ENCODE measurements at regions not wholly inside any gene's neighbourhood (a gene's known extent, or its start where the extent isn't known, plus 50 kb on each side); places are given as distances from the start of the nearest gene placed in this dataset.
"Not testable (repeated sequence)": the region's sequence is repeated elsewhere in the genome, so short reads cannot be mapped to it uniquely, and the experiment has no call there.

DNA sequence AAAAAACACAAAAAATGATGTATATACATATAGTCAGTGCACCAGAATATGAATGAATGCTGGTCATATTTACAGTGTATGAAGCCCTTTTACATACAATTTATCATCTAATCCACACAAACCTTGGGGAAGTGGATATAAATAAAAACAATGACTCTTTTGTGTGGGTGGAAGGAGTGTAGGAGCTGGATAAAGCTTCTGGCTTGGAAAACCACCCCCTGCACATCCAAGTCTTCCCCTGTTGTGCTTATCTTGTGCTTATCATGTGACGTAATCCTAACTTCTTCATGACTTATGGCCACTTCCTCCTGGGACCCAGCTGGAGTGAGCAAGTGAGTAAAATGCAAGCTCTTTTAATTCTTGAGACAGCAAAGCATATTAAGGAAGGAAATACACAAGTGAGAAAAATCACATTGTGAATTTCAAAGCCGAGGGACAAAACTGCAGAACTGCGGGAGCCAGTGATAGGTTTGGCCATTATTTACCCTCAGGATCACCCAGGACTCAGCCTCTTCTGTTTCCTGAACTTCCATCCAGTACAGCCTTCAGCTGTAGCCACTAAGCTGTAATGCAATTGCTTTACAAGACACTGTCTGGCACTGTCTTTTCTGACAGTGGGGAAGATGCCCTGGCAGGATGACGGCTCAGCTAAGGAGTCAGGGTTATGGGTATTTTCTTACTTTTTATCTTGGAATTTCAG lies 104.0 kb upstream of the PPM1J start:
- DNase-seq (ENCODE audit: low read depth, low spot score) = no peak

DNA sequence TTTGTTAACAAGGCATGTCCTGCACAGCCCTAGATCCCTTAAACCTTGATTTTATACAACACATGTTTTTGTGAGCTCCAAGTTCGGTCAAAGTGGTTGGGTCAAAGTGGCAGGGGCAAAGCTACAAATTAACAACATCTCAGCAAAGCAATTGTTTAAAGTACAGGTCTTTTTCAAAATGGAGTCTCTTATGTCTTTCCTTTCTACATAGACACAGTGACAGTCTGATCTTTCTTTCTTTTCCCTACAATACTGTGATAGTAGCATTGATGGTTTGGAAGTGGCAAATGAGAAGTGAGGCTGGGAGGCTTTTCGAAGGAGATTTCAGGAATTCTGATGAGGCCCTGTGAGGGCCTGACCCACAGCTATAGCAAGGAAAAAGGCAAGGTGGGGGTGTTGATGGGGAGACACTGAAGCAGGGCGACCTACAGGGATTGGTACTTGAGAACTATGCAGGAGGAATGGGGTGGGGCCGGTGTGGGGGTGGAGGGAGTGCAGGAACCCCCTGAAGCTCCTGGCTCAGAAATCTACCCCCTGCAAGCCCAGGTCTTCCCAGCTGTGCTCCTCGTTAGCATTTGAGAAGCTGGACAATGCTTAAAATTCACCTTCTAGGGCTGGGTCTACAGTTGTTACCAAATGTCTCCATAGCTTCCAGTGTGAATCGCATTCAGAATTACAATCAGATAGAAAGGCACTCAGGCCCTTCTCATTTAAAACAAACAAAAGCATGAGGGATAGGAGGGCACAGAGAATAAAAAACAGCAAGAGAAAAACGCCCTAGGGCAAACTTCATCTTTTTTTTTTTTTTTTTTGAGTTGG lies 102.6 kb upstream of the PPM1J start:
- DNase-seq (ENCODE audit: low read depth, low spot score) = no peak

DNA sequence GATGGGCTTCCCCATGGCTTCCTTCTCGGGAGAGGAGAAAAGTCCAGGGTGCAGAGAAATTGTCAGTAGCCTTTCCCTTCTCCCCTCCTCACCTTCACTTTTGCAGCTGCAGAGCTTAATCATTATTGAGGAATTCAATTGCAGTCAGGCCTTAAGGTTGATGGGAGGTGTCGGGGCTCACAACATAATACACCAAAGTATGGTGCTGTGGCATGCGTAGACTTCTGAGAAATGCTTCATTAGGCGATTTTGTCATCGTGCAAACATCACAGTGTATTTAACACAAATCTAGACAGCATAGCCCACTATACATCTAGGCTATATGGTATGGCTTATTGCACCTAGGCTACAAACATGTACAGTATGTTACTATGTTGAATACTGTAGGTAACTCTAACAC lies 100.2 kb upstream of the PPM1J start:
- no peak for DNase-seq (ENCODE audit: low read depth, low spot score)

DNA sequence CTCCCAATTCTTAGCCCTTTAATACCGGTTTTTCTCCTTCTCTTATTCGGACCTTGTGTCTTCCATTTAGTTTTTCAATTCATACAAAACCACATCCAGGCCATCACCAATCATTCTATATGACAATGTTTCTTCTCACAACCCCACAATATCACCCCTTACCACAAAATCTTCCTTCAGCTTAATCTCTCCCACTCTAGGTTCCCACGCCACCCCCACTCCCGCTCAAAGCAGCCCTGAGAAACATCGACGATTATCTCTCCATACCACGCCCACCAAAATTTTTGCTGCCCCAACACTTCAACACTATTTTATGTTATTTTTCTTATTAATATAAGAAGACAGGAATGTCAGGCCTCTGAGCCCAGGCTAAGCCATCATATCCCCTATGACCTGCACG lies 99.5 kb upstream of the PPM1J start:
- not testable (repeated sequence) for DNase-seq (ENCODE audit: low read depth, low spot score)

DNA sequence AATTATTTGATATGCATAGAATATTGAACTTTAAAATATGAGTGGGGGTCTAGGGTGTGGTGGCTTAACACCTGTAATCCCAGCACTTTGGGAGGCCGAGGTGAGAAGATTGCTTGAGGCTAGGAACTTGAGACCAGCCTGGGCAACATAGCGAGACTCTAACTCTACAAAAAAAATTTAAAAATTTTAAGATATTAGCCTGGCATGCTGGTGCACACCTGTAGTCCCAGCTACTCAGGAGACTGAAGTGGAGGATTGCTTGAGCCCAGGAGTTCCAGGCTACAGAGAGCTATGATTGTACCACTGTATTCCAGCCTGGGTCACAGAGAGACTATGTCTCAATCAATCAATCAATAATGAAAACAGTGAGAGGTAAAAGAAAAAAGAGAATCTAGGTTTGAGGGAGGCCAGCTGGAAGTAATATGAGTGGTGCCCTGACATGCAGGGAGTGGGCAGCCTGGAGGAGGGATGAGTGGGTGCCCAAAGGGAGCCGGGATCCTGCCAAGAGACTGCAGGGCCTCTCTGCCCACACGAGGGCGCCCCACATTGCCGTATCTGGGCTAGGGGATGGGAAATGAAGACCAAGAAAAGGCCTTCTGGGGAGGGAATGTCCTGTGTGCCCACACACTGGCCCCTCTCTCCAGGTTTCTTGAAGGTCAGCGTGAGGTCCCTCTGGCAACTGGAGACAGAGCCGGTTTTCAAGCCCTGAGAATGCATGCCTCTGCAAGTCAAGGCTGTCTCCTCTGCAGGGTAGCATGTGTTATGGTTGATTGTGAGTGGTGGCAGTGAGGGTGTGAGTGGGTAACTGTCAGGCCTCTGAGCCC lies 93.9 kb upstream of the PPM1J start:
- peak; percentile 11 for DNase-seq (ENCODE audit: low read depth, low spot score)

DNA sequence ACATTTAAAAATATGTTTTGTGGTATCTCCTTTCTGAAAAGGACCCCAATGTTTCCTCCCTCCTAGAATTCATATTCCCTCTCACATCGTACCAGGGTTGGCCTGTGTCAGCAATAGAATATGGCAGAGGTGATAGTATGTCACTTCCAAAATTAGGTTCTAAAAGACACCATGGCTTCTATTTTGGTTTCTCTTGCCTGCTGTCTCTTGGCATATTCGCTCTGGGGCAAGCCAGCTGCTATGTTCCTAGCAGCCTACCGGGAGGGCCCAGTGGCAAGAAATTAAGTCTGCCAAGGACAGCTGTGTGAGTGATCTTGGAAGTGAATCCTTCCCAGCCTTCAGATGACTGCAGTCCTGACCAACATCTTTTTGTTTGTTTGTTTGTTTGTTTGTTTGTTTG lies 92.9 kb upstream of the PPM1J start:
- DNase-seq (ENCODE audit: low read depth, low spot score) = no peak

DNA sequence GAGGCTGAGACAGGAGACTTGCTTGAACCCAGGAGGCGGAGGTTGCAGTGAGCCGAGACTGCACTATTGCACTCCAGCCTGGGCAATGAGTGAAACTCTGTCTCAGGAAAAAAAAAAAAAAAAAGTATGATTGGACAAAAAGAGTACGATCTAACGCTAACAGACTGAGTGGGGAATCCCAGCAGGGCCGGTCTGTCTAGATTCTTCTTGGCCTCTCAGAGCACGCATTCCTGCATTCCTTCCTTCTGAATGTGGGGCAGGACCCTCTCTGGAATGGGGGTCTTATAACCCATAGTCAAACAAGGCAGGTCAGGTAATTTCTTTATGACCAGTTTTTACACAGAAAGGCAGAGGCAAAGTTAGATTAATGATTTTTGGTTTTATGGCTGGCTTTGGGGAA lies 92.0 kb upstream of the PPM1J start:
- DNase-seq (ENCODE audit: low read depth, low spot score) = no peak

DNA sequence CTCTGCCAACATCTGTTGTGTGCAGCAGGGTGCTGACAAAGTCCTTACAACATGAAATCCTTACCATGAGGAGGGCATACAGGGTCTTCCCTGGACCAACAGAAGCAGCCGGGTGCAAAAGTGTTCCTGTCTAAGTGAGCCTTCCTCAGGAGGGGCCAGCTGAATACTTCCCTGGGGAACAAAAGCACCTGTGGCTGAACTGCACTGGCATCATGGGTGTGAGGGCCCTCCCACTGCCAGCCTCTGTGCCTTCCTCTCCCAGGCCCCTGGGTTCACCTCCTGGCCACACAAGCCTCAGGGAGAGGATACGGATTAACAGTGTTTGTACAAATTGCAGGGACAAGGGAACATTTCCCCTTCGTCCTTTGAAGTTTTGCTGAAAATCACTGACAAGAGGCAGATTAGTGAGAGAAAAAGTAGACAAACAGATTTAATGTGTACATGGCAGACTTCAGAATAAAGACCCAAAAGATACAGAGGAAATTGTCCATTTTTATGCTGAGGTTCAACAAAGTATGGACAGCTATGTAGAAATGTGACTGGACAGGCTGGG lies 91.0 kb upstream of the PPM1J start:
- no peak for DNase-seq (ENCODE audit: low read depth, low spot score)

DNA sequence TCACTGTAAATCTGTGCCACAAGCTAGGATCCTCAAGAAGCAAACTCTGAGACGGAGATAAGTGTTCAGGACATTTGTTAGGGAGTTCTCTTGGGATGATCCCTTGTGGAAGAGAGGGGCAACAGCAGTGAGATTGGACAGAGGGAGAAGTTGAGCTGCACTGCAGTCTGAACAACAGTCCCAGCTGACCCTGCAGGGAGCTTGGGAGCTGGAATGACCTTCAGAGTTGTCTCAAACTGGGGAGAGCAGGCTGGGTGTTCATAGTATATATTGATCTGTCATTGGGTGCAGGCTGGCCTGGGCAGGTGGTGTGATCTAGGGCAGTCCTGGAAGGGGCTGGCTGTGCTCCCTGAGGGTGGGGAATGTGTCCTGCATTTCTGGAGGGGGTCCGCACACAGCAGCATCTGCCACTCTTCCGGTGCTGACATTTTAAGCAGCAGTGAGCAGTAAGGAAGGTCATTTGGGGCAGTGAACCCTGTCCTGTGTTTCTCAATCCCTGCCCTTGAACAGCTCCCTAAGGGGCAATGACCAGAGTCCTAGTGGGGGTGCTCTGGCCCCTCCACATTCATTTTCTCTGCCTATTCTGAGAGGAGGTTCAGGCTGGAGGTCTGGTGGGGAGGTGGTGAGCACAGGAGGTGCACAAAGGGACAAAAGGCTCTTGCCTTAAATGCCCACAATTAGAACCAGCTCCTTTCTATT lies 90.2 kb upstream of the PPM1J start:
- no peak for DNase-seq (ENCODE audit: low read depth, low spot score)

DNA sequence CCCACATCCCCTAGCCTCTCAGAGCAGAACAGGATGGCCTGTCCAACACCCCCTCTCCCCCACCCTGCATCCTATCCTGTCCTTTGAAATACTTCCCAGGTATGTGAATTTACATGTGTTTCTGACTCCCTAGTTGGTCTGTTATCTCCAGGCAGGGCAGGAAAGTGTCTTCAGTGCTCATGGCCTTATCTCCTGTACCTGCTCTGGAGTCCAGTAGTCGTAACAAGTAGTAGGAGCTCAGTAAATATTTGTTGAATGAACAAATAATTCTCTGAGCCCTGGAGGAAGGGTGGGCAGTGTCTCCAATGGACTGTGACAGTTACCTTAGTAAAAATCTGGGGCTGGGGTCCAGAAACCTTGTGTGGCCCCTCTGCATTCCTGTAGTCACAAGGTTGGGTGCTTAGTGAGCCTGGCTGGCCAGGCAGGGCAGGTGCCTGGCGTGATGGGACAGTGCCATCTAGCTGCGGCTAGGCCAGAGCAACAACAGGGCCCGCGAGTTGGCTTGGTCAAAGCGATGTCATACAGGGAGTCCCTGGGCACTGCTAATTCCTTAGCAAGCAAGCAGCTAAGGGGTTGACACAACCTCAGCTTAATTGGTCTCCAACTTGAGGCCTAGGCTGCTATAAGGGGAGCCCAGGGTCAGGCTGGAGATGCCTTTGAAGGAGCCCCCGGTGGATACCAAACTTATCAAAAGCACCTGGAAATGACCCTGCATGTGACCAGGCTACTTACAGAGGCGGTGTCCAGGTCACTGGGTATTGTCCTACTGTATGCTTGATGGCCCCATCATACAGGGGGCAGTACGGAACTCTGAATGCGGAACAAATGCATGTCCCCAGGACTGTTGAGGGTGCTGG lies 89.0 kb upstream of the PPM1J start:
- peak; percentile 17 for DNase-seq (ENCODE audit: low read depth, low spot score)

DNA sequence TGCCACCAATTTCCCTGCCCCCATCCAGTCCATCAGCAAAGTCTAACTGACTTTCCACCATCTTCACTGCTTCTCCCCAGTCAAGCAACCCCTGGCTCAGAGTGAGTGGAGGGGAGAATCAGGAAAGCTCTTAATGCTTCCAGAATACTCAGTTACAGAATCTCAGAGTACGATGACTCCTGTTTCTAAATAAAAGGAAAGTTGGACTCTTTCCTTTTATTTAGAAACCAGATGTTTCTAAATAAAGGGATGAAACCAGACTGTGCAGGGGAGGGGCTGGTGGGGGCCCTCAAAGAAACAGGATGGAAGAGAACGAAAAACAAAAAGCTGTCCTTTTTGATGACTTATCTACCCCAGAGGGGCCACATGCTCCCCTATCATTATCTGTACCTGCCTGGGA lies 85.2 kb upstream of the PPM1J start:
- DNase-seq (ENCODE audit: low read depth, low spot score) = no peak

DNA sequence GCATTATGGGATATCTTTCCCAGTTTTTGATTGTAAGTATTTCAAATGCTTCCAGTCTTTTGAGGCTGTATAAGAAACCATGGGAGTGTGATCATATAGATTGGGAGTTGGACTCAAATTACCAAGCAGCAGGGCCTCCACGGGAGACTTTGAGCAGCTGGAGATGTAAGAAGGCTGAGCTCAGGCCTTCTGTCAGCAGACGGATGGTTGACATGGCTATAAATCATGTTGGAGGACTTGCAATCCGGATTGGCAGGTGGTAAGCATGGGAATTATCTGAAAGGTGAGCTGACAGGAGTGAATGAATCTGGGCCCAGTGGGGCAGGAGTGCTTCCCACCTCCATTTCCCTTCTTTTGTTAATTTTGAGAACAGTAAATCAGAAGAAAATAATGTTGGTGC lies 83.2 kb upstream of the PPM1J start:
- no peak for DNase-seq (ENCODE audit: low read depth, low spot score)

DNA sequence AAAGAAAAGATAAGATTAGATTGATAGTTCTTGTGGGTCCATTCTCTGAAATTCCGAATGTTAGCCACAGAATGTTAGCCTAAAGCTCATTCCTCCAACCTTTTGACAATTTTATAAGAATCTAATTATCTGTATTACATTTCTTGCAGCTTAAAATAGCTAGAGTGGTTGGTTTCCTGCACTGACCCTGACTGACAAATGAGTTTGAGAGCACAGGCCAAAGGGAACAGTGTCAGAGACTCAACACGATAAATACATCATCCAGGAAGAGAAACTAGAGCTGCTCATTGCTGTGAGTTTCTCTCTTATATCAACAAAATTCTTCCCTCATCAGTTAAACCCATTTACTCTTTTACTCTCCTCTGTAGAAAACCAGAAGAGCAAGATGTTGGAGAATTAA lies 82.1 kb upstream of the PPM1J start:
- DNase-seq (ENCODE audit: low read depth, low spot score) = no peak

DNA sequence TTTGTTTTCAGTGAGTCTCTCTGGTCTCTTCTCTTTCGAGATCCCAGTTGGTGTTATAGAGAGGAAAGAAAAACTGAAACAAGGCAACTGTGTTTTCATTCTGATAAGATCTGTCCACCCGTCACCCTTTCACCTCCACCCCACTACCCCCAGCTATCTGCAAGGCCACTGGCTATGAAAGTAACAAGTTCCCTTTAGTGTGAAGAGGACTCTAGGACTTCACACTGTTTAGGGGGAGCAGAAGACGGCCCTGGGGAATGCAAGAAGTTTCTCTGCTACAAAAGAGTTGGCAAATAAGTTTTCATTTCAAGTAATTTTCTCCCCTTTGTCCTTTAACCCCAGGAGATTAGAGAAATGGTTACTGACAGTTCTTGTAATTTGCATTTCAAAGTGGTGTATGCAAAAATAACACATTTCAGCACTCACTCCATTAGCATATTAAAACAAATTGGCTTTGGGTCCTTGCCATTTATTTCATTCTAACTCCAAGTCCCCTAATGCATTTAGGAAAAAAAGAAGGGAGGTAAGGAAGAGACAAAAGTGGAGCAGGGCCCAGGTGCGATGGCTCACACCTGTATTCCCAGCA lies 79.6 kb upstream of the PPM1J start:
- no peak for DNase-seq (ENCODE audit: low read depth, low spot score)

DNA sequence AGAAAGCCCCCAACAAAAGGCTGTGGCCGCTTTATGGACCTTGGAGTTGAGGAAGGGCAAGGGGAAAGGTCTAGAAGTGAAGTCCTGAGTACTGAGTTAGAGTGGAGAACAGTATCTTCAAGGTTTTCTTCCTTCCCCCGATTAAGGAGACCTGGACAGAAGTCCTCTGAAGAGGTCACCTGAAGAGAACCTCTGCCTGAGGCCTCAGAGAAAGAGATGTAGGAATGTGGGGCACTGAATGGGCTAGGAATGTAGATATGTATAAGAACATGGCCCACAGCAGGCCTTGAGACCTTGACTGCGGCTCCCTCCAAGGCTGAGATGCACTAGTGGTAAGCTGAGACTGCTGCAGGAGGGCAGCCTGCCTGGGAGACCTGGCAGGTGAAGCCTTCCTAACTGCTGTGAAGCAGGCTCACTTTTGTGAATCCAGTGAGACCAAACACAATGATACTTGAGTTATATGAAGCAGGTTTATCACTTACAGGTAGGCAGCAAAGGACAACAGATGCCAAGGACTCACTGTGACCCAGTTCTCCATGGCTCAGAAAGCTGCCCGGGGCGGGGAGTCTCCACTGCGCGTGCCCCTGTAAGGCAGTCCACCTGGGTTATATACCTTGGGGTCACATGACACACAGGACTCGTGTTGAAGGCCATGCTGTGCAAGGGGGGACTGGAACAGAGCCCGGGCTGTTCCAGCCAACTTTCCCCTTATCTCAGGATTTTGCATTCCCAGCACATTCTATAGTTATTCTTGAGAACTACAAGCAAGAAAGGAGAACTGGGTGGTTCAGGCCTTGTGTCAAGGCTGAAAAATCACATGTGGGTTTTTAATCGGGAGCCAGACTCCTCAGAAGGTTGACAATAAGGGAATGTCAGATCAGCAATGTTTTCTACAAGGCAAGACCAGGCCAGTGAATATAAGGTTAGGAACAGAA lies 78.8 kb upstream of the PPM1J start:
- DNase-seq (ENCODE audit: low read depth, low spot score) = no peak

DNA sequence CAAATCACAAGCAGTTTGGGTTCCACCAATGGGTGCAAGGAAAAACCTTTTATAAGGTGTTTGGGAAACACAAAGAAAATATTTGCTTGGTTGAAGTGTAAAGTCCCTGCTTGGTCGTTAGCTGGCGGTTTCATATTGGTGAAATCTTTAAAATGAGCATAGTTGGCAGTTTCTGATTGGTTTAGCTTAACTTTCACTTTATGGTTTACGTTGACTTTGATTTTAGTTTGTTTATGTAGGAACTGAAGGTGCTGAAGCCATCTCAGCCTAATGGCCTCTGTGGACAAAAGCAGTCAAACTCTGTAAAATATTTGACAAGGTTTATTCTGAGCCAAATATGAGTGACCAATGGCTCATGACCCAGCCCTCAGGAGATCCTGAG lies 76.6 kb upstream of the PPM1J start:
- no peak for DNase-seq (ENCODE audit: low read depth, low spot score)

DNA sequence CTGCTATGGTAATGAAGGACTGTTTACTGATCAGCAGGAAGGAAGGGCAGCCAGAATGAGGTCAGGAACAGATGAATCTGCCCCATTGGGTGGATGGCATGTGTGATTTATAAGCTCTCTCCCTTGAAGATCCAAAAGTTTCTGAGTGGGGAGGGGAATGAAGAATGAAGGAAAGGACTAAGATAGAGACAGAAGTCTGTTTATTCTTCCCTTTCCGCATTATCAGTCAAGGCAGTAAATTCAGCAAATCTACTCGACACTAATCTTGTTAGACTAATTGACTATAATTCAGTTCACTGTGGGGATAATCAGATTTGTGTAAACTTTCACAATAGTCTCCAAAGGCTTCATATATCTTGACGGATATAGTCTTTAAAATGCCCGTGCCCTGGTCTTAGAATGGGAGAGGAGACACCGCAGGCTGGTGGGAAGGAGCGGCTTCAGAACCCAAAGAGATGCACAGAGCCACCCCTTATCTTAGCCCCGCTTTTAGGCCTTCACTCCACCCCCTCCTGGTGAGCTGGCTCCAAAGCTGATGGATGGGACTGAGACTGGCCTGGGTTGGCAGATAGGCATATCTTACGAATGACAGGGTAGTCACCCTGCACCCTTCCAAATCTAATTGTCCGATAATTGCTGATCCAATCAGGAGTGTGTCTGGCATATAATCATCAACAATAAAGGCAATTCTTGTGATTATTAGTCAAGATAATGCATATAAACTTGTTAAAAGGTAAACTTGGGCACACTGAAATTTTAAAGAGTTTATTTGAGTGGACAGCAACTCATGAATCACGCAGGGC lies 76.0 kb upstream of the PPM1J start:
- DNase-seq (ENCODE audit: low read depth, low spot score) = no peak

DNA sequence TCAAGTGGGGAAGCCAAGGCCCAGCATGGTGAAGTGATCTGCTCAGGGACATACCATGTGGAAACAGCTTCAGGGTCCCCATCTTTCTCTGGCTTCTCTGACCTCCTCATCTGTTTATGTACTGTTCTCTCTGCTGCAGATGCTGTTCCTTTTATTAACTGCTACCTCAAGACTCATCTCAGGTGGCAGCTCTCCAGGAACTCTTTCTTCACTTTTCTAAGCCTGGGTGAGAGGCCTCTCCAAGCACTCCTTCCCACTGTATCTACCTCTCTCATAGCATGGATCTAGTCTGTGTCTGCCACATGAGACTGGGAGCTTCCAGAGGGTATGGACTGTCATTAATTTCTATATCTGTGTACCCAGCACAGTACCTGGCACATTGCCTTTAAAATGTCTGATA lies 73.4 kb upstream of the PPM1J start:
- no peak for DNase-seq (ENCODE audit: low read depth, low spot score)

Measured in brain pericyte (primary cell).